HL-60 (cell line): ENCODE measurements at regions not wholly inside any gene's neighbourhood (a gene's known extent, or its start where the extent isn't known, plus 50 kb on each side); places are given as distances from the start of the nearest gene placed in this dataset.

Experiments used
- POLR2AphosphoS5 ChIP-seq: IDR thresholded peaks from 2 replicates; pipeline ENCODE4 v1.6.1; 2012; ENCODE audit warnings: low read depth
- TF ChIP-seq, protein P1 (sequence below): IDR thresholded peaks from one replicate; pipeline ENCODE4 v1.5.1; 2011; ENCODE audit warnings: low read length, control low read depth, inconsistent platforms; ENCODE audit not compliant: insufficient read depth

DNA sequence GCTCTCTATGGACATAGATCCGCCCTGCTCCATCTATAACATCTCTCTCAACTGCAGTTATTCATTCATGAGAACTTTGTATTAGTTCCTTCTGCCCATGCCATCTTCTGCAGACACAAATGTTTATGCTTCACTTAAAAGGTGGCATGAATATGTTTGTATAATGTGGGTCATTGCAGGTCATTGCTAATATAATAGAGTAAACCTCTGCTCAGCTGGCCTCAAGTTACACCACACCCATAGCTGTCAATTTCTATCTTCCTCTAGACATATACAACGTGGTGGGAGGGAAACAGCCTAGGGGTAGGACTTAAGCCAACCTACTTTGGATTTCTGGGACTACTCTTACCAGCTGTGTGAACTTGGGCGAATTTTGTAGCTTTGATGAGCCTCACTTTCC, 129.8 kb downstream of the ATXN3L start:
- TF ChIP-seq, protein P1, sequence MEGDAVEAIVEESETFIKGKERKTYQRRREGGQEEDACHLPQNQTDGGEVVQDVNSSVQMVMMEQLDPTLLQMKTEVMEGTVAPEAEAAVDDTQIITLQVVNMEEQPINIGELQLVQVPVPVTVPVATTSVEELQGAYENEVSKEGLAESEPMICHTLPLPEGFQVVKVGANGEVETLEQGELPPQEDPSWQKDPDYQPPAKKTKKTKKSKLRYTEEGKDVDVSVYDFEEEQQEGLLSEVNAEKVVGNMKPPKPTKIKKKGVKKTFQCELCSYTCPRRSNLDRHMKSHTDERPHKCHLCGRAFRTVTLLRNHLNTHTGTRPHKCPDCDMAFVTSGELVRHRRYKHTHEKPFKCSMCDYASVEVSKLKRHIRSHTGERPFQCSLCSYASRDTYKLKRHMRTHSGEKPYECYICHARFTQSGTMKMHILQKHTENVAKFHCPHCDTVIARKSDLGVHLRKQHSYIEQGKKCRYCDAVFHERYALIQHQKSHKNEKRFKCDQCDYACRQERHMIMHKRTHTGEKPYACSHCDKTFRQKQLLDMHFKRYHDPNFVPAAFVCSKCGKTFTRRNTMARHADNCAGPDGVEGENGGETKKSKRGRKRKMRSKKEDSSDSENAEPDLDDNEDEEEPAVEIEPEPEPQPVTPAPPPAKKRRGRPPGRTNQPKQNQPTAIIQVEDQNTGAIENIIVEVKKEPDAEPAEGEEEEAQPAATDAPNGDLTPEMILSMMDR = no peak
- no peak for TF ChIP-seq POLR2AphosphoS5
